ENCODE measurements at regions not wholly inside any gene's neighbourhood (a gene's known extent, or its start where the extent isn't known, plus 50 kb on each side); places are given as distances from the start of the nearest gene placed in this dataset.
A peak's percentile ranks its signal among the peaks of the same experiment; 100 is the strongest.

- no peak for TF ChIP-seq ZNF462 (CRISPR knock-in tag; IDR thresholded peaks at IDR 0.05)
- TF ChIP-seq CREB1 (CRISPR knock-in tag; IDR thresholded peaks at IDR 0.05; ENCODE audit: low read depth) = no peak
- no peak for TF ChIP-seq ZNF114 (CRISPR knock-in tag; IDR thresholded peaks at IDR 0.05)
- no peak for TF ChIP-seq NANOG (IDR thresholded peaks at IDR 0.05; ENCODE audit: borderline replicate concordance)
Measured at GRCh38 chr13:60318186-60318585, 78.8 kb upstream of the TDRD3 start (continued).

GRCh38 chr13:60324131-60324530, 72.9 kb upstream of the TDRD3 start:
- peaks cover under 1% of the 10 kb centered on the region; the same call in 2 of the 3 replicates for H3K4me1 Mint-ChIP-seq
- DNase-seq (ENCODE audit: low spot score) (no peak), ATAC-seq (no peak)
- Histone ChIP-seq H3K27me3 (ENCODE audit: insufficient read depth) (no peaks in the 10 kb centered on the region), H3K9me2 (ENCODE audit: insufficient read depth) (no peaks in the 10 kb centered on the region), H3K4me3 (no peak overlapping the region), H3K27ac (ENCODE audit: low read depth) (no peak overlapping the region), H3K36me3 (ENCODE audit: insufficient read depth) (no peaks in the 10 kb centered on the region), H2AFZ (0 out of 2 replicates have a peak overlapping the region, but pooled peaks have one; percentile 20), H4K20me1 (replicated peaks; ENCODE audit: insufficient read depth) (no peaks in the 10 kb centered on the region), H3K4me2 (no peak overlapping the region), H3K79me2 (replicated peaks; ENCODE audit: insufficient read depth) (no peaks in the 10 kb centered on the region), H3F3A (replicated peaks; ENCODE audit: low read depth) (no peaks in the 10 kb centered on the region), H3K4me1 (ENCODE audit: insufficient read depth) (no peaks in the 10 kb centered on the region)
- no peak overlapping the region for H3K27ac Mint-ChIP-seq
- H3K36me3 Mint-ChIP-seq (ENCODE audit: low read depth) = no peaks in the 10 kb centered on the region
- no peaks in the 10 kb centered on the region for H3K27me3 Mint-ChIP-seq (ENCODE audit: insufficient read depth, low read depth, poor library complexity)
- no peaks in the 10 kb centered on the region; the same call in 2 of the 3 replicates for H3K9me3 Mint-ChIP-seq
- no peak overlapping the region for H3K4me3 Mint-ChIP-seq
- TF ChIP-seq CREB1 (CRISPR knock-in tag; IDR thresholded peaks at IDR 0.05; ENCODE audit: low read depth) (no peak), ZNF331 (CRISPR knock-in tag; IDR thresholded peaks at IDR 0.05; ENCODE audit: low read depth) (no peak), EZH2phosphoT487 (IDR thresholded peaks at IDR 0.05; ENCODE audit: unreplicated experiment) (no peak), NANOG (IDR thresholded peaks at IDR 0.05; ENCODE audit: borderline replicate concordance) (no peak), POLR2AphosphoS5 (IDR thresholded peaks at IDR 0.05; ENCODE audit: low read depth) (no peak), ETS1 (IDR thresholded peaks at IDR 0.05) (no peak), EZH2 (IDR thresholded peaks at IDR 0.05; ENCODE audit: low read depth, unreplicated experiment) (no peak), ZNF462 (CRISPR knock-in tag; IDR thresholded peaks at IDR 0.05) (no peak)
